OCI-LY7 (cell line): ENCODE measurements at regions not wholly inside any gene's neighbourhood (a gene's known extent, or its start where the extent isn't known, plus 50 kb on each side); places are given as distances from the start of the nearest gene placed in this dataset.

Experiments used
- BruUV-seq: library from RNA; stranded (reverse); fragments of 400-500 nt; replicated peaks from 2 replicates; lab custom pipeline; 2021; lab: Mats Ljungman, UMichigan
- CTCF ChIA-PET: fragments of 300-600 bp; sonication (Branson Sonifier 250); formaldehyde crosslinking; loops from one replicate; lab custom pipeline; 2022; ENCODE audit warnings: antibody characterized with exemption; ENCODE audit not compliant: unreplicated experiment; lab: Charles Lee
- POLR2A ChIA-PET: fragments of 300-600 bp; sonication (Branson Sonifier 250); formaldehyde crosslinking; loops from one replicate; lab custom pipeline; 2022; ENCODE audit warnings: antibody characterized with exemption; lab: Charles Lee
- DNase-seq: peaks from one replicate; pipeline ENCODE4 v3.0.0-alpha.2; 2015; ENCODE audit warnings: low spot score
- H2AFZ ChIP-seq: fragments of 200-600 bp; sonication (generic), shearing (Covaris generic); 2 replicates; pipeline ENCODE4 v1.6.1; 2014; ENCODE audit warnings: mild to moderate bottlenecking, antibody characterized with exemption, low read length, moderate library complexity
- H3K27ac ChIP-seq: fragments of 200-600 bp; sonication (generic); 2 replicates; pipeline ENCODE4 v1.5.1; 2014; ENCODE audit warnings: mixed run types, low read depth, mild to moderate bottlenecking, moderate library complexity, low read length, inconsistent platforms; ENCODE audit not compliant: poor library complexity, severe bottlenecking
- H3K36me3 ChIP-seq: fragments of 200-600 bp; sonication (generic); 2 replicates; pipeline ENCODE4 v1.6.1; 2014; ENCODE audit warnings: mild to moderate bottlenecking, antibody characterized with exemption, low read length, moderate library complexity, mixed read lengths; ENCODE audit not compliant: insufficient read depth
- H3K4me1 ChIP-seq: fragments of 200-600 bp; sonication (generic); 2 replicates; pipeline ENCODE4 v1.5.1; 2014; ENCODE audit warnings: mild to moderate bottlenecking, low read length; ENCODE audit not compliant: insufficient read depth, poor library complexity, severe bottlenecking
- H3K4me2 ChIP-seq: fragments of 200-600 bp; sonication (generic); 2 replicates; pipeline ENCODE4 v1.6.1; 2014; ENCODE audit warnings: mild to moderate bottlenecking, low read length
- H3K4me3 ChIP-seq: fragments of 200-600 bp; sonication (generic); 2 replicates; pipeline ENCODE4 v1.5.1; 2014; ENCODE audit warnings: mild to moderate bottlenecking, low read depth, low read length; ENCODE audit not compliant: poor library complexity, severe bottlenecking
- H3K79me2 ChIP-seq: fragments of 200-600 bp; sonication (generic); 2 replicates; pipeline ENCODE4 v1.6.1; 2016; ENCODE audit warnings: low read depth, mild to moderate bottlenecking, low read length, moderate library complexity, mixed read lengths; ENCODE audit not compliant: insufficient read depth
- H3K9me2 ChIP-seq: fragments of 200-600 bp; sonication (generic); 2 replicates; pipeline ENCODE4 v1.6.1; 2016; ENCODE audit warnings: mild to moderate bottlenecking, low read length, mixed read lengths; ENCODE audit not compliant: insufficient read depth
- H3K9me3 ChIP-seq: fragments of 200-600 bp; sonication (generic); 2 replicates; pipeline ENCODE4 v1.6.1; 2014; ENCODE audit warnings: mild to moderate bottlenecking, mixed run types, low read length, mixed read lengths
- H4K20me1 ChIP-seq: fragments of 200-600 bp; sonication (generic); 2 replicates; pipeline ENCODE4 v1.6.1; 2014; ENCODE audit warnings: mild to moderate bottlenecking, antibody characterized with exemption, low read length, moderate library complexity, mixed read lengths; ENCODE audit not compliant: insufficient read depth
- CTCF ChIP-seq: fragments of 200-600 bp; sonication (generic); conservative IDR thresholded peaks from 2 replicates; pipeline ENCODE4 v1.5.1; 2014; ENCODE audit warnings: mild to moderate bottlenecking, antibody characterized with exemption, low read length, moderate library complexity, mixed read lengths
- EZH2phosphoT487 ChIP-seq: fragments of 200-600 bp; sonication (generic); IDR thresholded peaks from 2 replicates; pipeline ENCODE4 v1.6.1; 2018; ENCODE audit warnings: low read depth, borderline replicate concordance, mild to moderate bottlenecking, mixed run types, antibody characterized with exemption, low read length, moderate library complexity, mixed read lengths
- intact Hi-C: fragments of 100-400 bp; cut with micrococcal nuclease; formaldehyde crosslinking; loops from one replicate; pipeline ENCODE4 v1.10.0; 2022; ENCODE audit not compliant: unreplicated experiment

DNA sequence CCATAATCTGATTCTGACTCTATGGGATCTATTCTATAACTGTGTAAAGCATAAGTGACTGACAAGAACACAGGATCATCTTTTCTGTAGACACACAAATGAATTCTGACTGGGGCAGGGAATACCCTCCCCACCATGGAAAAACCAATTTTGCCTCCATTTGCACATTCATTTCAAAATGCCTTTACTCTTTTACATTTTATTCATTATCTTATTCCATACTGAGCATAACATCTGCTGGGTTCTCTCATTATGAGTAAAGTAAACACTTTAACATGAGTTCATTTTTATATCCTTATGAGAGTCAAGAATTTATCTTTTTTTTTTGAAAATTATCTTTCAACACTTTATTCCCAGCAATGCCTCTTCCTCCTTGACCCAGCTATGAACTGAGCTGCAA is 163.5 kb downstream of the RNF152 start:
- no peak overlapping the region for H2AFZ ChIP-seq
- H3K27ac ChIP-seq, result no peak overlapping the region
- intact Hi-C loops, result no loop called here
- no peaks in the 10 kb centered on the region for H3K36me3 ChIP-seq
- no peaks in the 10 kb centered on the region for H3K9me3 ChIP-seq
- no peaks in the 10 kb centered on the region for H3K79me2 ChIP-seq
- TF ChIP-seq EZH2phosphoT487 (no peak), CTCF (no peak)
- ChIA-PET POLR2A (no interaction called here), CTCF (no interaction called here)
- DNase-seq, result no peak
- BruUV-seq, result no TSS peak
- H3K4me1 ChIP-seq, result no peaks in the 10 kb centered on the region
- H3K9me2 ChIP-seq, result no peaks in the 10 kb centered on the region
- H3K4me3 ChIP-seq, result no peak overlapping the region
- no peak overlapping the region for H3K4me2 ChIP-seq
- H4K20me1 ChIP-seq, result no peaks in the 10 kb centered on the region

DNA sequence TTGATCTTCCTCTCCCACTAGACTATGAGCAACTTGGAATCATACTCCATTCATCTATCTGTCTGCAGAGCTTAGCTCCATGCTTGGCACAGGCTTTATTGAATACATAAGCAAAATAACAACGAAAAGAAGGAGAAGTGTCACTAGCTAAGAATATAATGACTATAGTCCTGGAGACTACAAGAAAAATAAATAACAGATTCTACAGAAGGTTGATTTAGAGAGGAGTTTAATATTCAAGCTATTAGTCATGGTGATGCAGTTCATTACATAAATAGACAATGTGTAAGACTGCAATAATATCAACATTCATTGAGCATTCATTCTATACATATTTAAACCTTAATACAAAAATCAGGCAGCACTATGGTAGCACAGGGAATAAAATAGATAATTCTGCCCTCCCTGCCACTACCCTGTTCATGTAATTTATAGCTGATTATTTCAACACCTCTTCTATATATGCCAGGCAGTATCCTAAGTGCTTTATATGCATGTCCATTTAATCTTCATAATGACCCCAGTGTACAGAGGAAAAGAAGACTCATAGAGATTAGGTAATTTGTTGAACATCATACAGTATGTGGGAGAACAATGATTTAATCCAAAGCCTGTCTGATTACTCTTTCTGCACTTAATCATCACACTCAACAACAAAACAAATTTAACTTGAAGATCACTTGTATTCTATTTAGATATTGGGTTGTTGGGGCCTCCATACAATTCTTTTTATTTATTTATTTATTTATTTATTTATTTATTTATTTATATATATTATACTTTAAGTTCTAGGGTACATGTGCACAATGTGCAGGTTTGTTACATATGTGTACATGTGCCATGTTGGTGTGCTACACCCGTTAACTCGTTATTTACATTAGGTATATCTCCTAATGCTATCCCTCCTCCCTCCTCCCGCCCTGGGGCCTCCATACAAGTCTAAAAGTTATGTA is 165.3 kb downstream of the RNF152 start:
- H3K36me3 ChIP-seq, result no peaks in the 10 kb centered on the region
- intact Hi-C loops, result no loop called here
- H3K9me3 ChIP-seq, result no peaks in the 10 kb centered on the region
- no peak overlapping the region for H3K27ac ChIP-seq
- H3K79me2 ChIP-seq, result no peaks in the 10 kb centered on the region
- H3K4me3 ChIP-seq, result no peak overlapping the region
- H4K20me1 ChIP-seq, result no peaks in the 10 kb centered on the region
- H2AFZ ChIP-seq, result no peak overlapping the region
- DNase-seq, result no peak
- H3K4me2 ChIP-seq, result no peak overlapping the region
- CTCF ChIA-PET, result no interaction called here
- BruUV-seq, result no TSS peak
- no peak for TF ChIP-seq EZH2phosphoT487
- no peak for TF ChIP-seq CTCF
- POLR2A ChIA-PET, result no interaction called here
- H3K4me1 ChIP-seq, result no peaks in the 10 kb centered on the region
- H3K9me2 ChIP-seq, result no peaks in the 10 kb centered on the region

DNA sequence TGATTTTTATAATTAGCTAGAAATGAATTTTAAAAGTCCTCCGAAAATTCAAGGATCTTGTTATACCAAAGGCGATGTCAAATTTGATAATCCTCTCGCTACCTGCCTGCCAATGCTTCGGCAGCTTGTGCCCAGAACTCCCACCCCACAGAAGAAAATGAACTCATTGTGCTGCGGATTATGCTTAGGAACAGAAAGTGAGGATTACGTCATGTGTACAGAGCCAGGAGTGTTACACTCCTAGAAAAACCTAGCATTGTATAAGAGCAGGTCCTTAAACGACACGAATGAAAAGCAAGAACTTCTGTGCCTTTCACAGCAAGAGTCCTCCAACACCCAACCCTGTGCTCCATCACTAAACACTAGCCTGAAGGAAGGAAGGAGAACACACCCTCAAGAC is 168.3 kb downstream of the RNF152 start:
- H3K4me3 ChIP-seq, result no peak overlapping the region
- no peaks in the 10 kb centered on the region for H3K4me1 ChIP-seq
- no peaks in the 10 kb centered on the region for H3K36me3 ChIP-seq
- no peaks in the 10 kb centered on the region for H3K9me2 ChIP-seq
- ChIA-PET CTCF (no interaction called here), POLR2A (interaction anchor here (0.6 kb wide), 1 partner anchor 995 kb away, joined by 3 read pairs; no protein-coding TSS in a partner anchor)
- intact Hi-C loops, result no loop called here
- no peaks in the 10 kb centered on the region for H3K9me3 ChIP-seq
- no peak overlapping the region for H3K4me2 ChIP-seq
- TF ChIP-seq EZH2phosphoT487, result no peak
- TF ChIP-seq CTCF, result no peak
- H3K79me2 ChIP-seq, result no peaks in the 10 kb centered on the region
- H4K20me1 ChIP-seq, result no peaks in the 10 kb centered on the region
- no TSS peak for BruUV-seq
- DNase-seq, result no peak
- no peak overlapping the region for H3K27ac ChIP-seq
- no peak overlapping the region for H2AFZ ChIP-seq
